ENCODE measurements at regions not wholly inside any gene's neighbourhood (a gene's known extent, or its start where the extent isn't known, plus 50 kb on each side); places are given as distances from the start of the nearest gene placed in this dataset.

DNA sequence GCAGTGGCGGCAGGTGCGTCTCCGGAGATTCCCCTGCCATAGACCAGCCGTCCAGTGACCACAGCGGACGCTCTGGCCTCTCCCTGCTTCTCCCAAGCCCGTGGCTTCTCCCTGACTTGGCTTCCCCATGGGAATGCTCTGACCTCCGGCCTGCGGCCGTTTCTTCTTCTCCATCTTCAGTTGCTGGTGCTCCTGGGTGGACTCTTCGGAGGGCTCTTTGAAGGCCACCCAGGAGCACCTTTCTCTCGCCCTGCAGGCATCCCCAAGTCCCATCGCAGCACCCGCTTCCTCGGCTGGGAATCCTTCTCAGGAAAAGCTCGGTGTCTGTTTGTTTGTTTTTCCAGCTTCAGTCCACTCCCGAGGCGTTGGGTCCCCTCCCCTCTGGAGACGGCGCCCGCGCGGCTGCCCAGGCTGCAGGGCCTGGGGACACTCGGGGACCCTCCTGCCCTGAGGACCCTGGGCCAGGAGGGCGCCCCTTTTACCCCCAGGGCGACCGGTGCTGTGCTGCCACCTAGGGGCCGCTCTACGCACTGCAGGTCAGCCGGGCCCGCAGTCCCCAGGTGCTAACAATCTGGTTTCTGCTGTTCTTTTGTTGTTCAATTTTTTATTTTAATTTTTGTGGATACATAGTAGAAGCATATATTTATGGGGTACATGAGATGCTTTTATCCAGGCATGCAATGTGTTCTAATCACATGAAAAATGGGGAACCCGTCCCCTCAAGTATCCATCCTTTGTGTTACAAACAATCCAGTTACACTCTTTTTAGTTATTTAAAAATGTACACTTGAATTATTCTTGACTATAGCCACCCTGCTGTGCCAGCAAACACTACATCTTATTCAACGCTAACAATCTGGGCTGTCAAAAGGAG lies 197.9 kb upstream of the ADAMTS16 start:
- DNase-seq (ENCODE audit: low read depth in 2 of 3, low spot score in 2 of 3), result peak in 1 of 3 donors; percentile 3

DNA sequence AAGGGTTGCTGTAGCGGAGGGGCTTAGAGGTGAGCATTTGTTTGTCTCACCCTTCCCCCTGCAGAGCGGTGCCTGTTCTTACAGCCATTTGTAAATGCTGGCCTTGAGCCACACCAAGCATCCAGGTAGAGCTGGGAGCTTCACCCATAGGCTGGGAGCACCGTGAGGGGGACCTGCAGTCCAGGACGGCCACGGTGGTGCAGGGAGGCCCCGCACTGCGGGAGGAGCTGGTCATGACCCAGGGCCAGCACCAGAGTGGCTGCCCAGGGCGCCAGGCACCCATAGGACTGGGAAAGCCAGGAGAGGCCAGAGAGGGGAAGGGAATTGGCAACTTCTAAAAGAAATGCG lies 197.3 kb upstream of the ADAMTS16 start:
- no peak for DNase-seq (ENCODE audit: low read depth in 2 of 3, low spot score in 2 of 3)

DNA sequence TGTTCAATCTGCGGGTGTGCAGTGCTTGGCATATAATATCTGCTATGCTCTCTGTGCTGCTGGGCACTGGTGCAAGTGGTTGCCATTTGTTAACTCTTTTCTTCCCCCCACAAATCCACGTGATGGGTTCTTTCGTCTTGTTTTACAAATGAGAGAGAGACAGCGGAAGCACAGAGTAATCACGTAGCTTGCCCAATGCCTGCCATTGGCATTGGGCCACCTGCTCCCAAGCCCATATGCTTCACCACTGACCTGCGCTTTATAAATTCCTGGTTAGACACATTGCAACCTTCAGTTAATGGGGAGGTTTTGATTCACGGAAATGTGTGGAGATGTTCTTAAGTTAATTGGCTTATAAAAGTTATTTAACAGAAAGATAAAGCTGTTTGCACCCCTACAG lies 194.8 kb upstream of the ADAMTS16 start:
- DNase-seq (ENCODE audit: low read depth in 2 of 3, low spot score in 2 of 3), result no peak

DNA sequence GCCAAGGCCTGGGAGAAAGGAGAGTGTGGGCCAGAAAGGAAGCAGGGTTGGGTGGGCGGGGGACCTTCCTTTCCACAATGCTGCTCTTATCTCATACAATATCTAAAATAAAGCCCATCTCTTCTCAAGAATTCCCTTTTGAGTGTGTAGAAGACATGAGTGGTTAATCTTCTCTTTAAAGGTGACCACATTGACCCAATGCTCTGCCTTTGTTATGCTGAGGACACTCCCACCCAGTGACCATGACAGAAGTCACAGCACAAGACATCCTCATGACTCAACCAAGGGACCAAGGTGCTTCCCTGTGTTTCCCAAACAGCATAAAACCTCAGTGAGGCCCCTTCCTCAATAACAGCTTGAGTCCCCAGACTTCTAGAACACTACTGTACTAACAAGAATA lies 193.0 kb upstream of the ADAMTS16 start:
- DNase-seq (ENCODE audit: low read depth in 2 of 3, low spot score in 2 of 3), result no peak

DNA sequence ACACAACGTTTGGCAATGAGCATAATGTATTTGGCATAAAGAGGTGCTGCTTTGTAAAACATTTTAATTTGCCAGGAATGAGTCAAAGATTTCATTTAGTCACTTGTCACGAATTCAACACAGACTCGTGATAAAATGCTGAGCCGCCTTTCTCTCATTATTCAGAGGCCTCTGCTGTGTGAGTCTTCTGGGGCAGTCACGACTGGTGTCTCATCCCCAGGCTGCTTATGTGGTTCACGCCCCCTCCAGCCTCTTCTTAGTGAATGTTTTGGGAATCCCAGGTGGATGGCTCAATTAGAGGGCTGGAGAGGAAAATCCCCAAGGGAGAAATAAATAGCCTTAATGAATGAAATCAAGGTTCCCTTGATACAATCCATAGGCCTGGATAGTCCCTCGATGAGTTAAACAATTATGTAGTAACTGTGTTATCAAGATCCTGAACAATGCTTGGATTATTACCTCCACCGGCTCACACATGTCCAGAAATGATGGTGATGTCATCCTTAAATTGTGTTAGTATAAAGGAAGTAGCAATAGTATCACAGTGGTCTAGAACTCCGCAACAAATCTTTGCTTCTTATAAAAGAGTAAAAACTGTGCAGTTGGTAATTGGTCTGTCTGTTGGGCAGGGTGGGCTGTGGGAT lies 192.1 kb upstream of the ADAMTS16 start:
- no peak for DNase-seq (ENCODE audit: low read depth in 2 of 3, low spot score in 2 of 3)

DNA sequence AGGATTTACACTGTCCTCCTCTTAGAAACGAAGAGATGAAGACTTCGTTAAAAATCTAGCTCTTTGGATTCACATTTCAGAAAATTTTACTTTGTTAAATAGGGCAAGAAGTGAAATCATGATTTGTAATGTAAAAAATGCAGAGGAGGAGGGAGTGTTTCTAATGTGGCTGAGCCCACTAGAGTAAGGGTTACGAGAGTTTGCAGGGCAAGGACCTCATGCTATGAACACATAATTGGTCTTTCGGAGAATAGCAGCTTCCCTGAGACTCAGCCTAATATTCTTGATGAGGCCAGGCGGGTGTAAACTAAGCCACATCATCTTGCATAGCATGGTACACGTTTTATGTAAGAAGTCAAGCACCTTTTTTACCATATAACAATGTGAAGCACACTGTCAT lies 191.0 kb upstream of the ADAMTS16 start:
- no peak for DNase-seq (ENCODE audit: low read depth in 2 of 3, low spot score in 2 of 3)

- no peak for DNase-seq (ENCODE audit: low read depth in 2 of 3, low spot score in 2 of 3)
These were observed 186.6 kb upstream of the ADAMTS16 start for GRCh38 chr5:4953576-4953975.

DNA sequence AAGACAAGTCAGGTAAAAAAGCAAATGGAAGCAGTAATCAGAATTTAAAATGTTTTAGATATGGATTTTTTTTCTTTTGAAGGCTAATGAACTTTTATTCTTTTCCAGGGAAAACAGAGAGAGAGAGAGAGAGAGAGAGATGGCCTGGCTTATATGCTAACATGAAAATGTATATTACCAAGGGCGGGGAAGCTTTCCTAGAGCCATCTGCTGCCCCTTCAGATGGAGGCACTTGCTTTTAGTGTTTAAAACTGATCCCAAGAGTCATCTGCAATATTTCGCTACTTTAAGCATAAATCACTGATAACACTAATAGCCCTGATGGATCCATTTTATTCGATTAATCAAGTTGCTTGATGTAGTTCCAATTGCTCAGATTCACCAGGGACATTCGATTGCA lies 186.1 kb upstream of the ADAMTS16 start:
- no peak for DNase-seq (ENCODE audit: low read depth in 2 of 3, low spot score in 2 of 3)

- no peak for DNase-seq (ENCODE audit: low read depth in 2 of 3, low spot score in 2 of 3)
These were observed 176.9 kb upstream of the ADAMTS16 start for GRCh38 chr5:4963265-4963664.

GRCh38 chr5:4969351-4969750 lies 170.8 kb upstream of the ADAMTS16 start:
- DNase-seq (ENCODE audit: low read depth in 2 of 3, low spot score in 2 of 3), result no peak

DNA sequence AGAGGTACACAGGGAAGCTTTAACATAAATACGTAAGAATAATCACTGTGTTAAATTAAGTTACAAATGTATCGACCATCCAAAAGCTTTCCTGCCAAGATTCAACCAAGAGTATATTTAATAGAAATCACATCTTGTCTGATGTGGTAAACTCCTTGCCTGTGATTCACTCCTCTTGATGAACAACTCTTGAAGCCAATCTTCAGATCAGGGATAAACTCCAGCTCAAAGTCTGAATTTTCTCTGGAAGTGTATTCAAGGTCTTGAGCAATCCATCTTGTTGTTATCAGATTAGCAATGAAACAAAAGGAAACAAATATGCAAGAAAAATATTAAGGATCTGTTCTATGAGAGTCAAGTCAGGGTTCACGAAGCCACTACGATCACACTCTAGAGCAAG lies 170.0 kb upstream of the ADAMTS16 start:
- no peak for DNase-seq (ENCODE audit: low read depth in 2 of 3, low spot score in 2 of 3)

- DNase-seq (ENCODE audit: low read depth in 2 of 3, low spot score in 2 of 3), result no peak
These were observed 163.2 kb upstream of the ADAMTS16 start for GRCh38 chr5:4976902-4977301.

GRCh38 chr5:4977416-4978110 lies 162.6 kb upstream of the ADAMTS16 start:
- no peak for DNase-seq (ENCODE audit: low read depth in 2 of 3, low spot score in 2 of 3)

- DNase-seq (ENCODE audit: low read depth in 2 of 3, low spot score in 2 of 3), result no peak
These were observed 159.9 kb upstream of the ADAMTS16 start for GRCh38 chr5:4980201-4980600.

DNA sequence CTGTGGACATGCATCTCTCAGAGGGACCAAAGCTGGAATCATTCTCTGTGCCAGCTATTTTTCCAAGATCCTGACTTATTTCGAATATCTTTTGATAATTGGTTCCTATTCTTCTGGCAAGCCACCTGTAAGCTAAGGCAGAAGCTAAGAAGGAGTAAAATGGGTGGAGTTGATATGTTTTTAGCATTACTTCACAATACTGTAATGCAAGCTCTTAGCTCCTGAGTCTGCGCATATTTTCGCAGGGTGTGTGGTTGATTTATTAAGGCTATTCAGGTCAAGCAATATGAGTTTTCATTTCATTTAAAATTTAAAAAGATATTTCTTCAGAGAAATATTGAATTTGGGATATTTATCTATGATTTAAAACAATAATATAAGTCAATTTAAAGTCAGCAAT lies 158.5 kb upstream of the ADAMTS16 start:
- DNase-seq (ENCODE audit: low read depth in 2 of 3, low spot score in 2 of 3), result no peak

GRCh38 chr5:4983701-4984100 lies 156.4 kb upstream of the ADAMTS16 start:
- no peak for DNase-seq (ENCODE audit: low read depth in 2 of 3, low spot score in 2 of 3)

GRCh38 chr5:4984461-4984860 lies 155.7 kb upstream of the ADAMTS16 start:
- DNase-seq (ENCODE audit: low read depth in 2 of 3, low spot score in 2 of 3), result no peak

GRCh38 chr5:4987431-4987830 lies 152.7 kb upstream of the ADAMTS16 start:
- DNase-seq (ENCODE audit: low read depth in 2 of 3, low spot score in 2 of 3), result no peak

GRCh38 chr5:4989118-4989517 lies 151.0 kb upstream of the ADAMTS16 start:
- DNase-seq (ENCODE audit: low read depth in 2 of 3, low spot score in 2 of 3), result no peak

DNA sequence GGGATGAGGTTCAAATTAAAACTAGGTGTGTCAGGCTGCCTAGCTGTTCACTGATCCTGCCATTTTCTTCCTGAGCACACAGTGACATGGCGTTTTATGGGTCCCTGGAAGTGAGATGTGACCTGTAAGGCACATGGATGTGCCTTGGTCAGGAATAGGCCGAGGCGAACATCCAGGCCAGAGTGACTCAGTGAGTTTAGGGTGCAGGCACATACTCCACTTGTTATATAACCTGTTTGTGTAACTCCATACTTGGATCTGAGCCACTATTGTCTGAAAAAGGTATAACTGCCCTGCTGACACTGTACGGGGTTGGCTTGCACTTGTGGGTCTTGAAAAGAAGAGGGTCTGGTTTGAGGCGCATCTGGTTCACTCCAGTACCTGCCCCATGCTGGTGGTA lies 150.1 kb upstream of the ADAMTS16 start:
- DNase-seq (ENCODE audit: low read depth in 2 of 3, low spot score in 2 of 3), result no peak

- DNase-seq (ENCODE audit: low read depth in 2 of 3, low spot score in 2 of 3), result no peak
These were observed 149.7 kb upstream of the ADAMTS16 start for GRCh38 chr5:4990462-4990861.

- no peak for DNase-seq (ENCODE audit: low read depth in 2 of 3, low spot score in 2 of 3)
These were observed 148.2 kb upstream of the ADAMTS16 start for GRCh38 chr5:4991925-4992324.

Data from hematopoietic multipotent progenitor cell (in vitro differentiated cells).